ENCODE measurements at regions not wholly inside any gene's neighbourhood (a gene's known extent, or its start where the extent isn't known, plus 50 kb on each side); places are given as distances from the start of the nearest gene placed in this dataset.

DNA sequence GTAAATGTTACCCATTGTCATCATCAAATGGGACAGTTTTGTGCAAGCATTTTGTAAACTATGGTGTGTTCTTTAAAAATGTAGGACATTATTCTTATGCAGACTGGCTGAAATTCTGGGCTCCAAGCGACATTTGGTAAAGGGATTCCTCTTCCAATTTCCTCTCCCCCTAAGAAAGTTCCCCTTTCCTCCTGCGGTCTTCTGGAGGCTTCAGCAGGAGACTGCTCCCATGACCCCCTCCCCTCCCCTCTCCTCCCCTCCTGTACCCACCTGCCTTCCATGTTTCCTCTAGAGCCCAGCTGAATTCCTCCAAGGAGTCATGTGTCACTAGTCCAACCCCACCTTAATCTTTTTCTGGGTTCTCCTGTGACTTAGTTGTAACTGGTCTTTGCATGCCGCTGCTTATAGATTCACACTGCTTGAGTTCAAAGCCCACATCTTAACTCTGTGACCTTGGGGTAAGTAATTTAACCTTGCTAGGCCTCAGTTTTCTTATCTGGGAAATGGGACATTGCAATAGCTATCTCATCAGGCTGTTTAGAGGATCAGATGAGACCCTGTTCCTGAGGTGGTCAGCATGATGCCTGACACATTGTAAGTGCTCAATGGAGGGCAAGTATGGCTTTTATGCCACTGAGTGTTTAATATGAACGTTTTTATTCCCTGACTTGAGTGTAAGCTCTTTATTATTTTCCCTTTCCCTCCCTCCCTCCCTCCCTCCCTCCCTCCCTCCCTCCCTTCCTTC lies 69.9 kb upstream of the WDR26 start:
- DNase-seq (ENCODE audit: extremely low read depth in 1 of 2, low read depth in 1 of 2) = no peak

DNA sequence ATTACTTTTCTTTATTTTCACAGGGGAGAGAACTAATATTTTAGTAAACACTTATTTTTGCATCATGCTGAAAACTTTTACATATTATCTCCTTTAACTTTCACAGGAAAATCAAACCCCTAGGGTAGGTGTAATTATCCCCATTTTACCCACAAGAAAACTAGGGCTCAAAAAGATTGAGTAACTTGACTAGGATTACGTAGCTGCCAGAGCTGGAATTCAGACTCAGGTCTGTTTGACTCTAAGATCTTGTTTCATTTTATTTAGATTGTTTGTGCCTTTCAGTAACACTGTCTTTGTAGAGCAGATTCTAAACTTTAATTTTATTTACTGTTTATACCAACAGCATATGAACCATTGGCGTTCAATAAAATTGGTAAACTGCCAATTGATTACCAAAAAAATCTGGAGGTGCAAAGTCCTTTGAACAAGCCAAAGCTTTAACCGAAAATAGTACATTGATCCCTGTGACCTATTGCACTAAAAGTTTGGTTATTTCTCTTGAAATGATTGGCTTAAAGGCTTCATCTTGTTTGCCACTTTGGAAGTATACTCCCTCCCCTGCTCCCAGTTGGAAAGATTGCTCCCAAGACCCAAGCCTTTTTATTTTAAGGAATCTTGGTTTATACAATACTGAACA lies 71.0 kb upstream of the WDR26 start:
- DNase-seq (ENCODE audit: extremely low read depth in 1 of 2, low read depth in 1 of 2) = no peak

DNA sequence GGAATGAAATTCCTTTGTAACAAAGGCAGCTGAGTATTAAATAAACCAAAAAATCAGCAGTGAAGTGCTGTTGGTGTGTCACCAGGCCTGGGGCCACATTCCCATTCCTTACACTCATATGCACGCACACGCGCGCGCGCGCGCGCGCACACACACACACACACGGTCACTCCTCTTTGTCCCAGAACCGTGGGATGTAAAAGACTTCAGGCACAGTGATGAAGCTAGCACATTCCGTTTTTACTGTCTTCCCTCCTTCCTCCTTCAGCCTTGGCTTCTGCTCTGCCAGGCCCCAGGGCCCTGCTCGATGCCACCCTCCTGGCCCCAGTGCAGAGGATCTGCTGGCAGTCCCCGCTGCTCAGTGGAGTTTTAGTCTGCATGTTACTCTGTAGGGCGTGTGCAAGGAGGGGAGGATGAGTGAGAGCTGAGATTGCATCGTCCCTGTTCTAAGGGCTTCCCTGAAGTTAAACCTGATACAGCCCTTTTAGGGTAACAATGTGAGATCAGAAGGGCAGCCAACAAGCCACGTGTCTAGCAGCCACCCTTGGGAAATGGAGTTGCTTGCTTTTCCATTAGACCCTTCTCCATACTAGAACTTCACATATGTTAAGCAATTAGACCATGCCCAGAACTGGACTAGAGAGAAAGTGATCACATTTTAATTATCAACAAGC lies 71.7 kb upstream of the WDR26 start:
- no peak for DNase-seq (ENCODE audit: extremely low read depth in 1 of 2, low read depth in 1 of 2)

DNA sequence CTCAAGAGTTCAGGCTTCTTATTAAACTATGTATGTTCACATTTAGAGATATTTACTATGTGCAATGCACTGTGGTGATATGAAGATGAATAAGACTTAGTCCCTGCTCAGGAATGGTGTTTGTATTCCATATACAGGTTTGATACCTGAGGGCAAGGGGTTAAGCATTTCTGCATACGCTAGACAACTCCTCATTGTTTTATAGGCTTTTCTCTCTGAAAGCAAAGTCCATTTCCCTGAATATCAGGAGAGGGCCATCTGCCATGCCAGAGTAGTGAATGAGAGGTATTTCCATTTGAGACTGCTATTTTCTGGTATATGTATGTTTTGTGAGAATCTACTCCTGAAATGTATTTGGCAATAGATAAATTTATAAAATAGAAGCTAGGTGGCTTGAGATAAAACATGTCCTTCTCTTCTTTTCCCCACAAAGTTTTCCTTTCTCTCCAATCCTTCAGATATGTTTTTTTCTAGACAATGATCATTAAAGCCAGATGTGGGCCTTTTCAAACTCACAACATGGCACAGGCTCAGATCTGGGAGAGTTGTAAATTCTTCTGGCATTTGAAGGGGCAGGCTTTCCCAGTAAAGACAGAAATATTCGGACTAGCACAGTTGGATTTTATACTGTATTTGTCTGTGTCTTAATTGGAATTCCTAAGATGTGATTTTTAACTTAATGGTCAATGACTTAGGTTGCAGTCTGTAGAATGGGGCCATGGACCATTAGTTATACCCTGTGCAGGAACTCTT lies 73.3 kb upstream of the WDR26 start:
- DNase-seq (ENCODE audit: extremely low read depth in 1 of 2, low read depth in 1 of 2) = no peak

DNA sequence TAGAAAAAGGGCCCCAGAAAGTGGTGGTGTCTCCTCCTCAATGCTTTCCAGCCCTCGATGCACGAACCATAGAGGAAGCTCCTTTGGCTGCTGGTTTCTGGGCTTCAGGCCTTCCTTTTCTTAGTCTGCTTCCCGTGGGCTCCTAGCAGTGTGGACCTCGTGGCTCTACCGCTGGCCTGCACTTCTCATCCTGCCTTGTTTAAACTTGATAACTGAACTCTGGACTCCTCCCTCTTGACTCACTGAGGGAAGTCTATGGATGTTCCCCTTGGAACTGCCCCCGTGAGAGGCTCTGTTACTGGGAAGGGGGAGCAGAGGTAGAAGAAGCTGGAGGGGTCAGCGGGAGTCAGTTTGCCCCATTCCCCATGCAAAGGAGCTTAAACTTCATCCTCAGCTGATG lies 75.3 kb upstream of the WDR26 start:
- no peak for DNase-seq (ENCODE audit: extremely low read depth in 1 of 2, low read depth in 1 of 2)

DNA sequence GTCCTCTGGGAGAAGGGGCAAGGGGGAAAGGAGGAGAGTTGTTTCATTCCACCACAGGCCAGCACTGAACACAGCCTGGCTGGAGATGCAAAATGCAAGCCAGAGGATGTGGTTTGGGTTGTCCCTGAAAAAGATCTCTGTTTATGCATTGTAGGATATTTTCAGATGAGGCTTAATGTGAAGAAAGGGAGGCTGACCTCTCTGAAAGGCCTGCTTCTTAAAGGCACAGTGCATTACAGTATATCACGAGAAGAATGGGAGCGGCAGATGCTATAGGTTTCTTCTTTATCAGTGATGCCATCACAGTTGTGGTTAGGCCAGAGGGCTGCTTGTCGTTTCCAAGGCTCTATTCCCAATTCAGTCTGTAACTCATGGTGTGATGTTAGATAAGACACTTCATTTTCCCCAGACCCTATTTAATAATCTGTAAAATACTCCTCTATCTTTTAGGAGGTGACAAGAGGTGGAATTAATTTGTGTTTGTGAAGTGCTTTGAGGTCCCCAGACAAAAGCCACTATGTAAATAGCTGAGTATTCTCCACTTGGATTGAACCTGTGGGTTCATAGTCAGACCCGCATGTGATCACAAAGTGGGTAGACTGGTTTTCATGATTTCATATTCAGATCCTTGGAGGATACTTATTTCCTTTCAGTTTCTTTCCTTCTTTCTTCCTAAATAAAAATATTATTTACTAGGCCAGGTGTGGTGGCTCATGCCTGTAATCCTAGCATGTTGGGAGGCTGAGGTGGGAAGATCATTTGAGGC lies 76.5 kb upstream of the WDR26 start:
- DNase-seq (ENCODE audit: extremely low read depth in 1 of 2, low read depth in 1 of 2) = no peak

DNA sequence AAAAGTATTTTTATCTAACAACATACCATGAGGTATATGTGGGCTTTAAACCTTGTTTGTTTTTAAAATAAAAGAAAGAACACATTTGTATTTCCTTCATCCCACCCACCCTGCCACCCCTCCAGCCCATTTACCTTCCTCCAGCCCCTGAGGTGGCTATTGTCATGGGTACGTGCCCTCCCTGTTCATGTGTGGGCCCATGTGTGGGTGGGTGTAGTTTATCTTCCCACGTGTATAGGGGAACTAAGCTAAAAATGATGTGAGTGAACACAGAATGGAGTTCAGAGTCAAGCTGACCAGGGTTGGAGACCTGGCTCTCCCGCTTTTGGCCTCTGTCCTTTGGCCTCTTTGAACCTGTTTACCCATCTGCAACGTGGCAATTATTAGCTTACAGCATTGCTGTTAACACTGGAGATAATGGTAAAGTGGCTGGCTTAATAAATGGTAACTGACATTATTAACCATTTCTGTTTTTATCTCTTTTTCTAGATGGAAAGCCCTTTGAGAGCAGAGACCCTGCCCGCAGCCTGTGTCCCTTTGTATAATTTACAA lies 78.1 kb upstream of the WDR26 start:
- DNase-seq (ENCODE audit: extremely low read depth in 1 of 2, low read depth in 1 of 2) = no peak

DNA sequence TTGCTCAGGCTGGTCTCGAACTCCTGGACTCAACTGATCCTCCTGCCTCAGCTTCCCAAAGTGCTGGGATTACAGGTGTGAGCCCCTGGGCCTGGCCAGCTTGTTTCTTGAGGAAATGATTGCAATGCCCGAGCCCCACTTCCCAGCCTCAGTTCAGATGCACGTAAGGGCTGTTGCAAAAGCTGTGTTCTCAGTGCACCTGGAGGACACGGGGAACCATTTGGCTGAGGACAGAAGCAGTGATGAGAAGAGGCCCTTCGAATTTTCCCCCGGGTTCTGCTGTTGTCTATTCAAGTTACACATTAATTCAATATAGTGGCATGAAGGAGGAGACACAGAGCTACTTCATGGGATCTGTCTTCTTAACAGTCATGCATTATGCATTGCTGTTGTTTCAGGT lies 78.8 kb upstream of the WDR26 start:
- no peak for DNase-seq (ENCODE audit: extremely low read depth in 1 of 2, low read depth in 1 of 2)

DNA sequence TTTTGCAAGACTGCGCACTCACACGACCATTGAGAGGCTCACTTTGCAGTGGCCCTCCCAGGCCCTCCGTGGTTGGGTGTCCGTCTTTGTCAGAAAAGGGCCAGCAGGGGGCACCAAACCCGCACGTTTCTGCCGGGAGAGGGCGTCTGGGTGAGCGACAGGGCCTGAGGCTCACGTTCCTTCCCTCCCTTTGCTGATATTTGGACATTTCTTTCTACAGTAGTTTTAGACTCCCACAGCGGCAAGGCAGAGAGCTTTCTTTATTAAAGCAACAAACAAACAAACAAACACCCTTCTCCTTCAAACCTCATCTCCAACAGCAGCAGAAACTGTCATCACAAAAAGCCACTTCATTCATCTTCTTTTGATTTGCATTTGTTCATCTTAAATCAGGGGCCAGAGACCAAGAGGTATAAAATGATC lies 79.2 kb upstream of the WDR26 start:
- DNase-seq (ENCODE audit: extremely low read depth in 1 of 2, low read depth in 1 of 2) = peak; percentile 45 to 82

DNA sequence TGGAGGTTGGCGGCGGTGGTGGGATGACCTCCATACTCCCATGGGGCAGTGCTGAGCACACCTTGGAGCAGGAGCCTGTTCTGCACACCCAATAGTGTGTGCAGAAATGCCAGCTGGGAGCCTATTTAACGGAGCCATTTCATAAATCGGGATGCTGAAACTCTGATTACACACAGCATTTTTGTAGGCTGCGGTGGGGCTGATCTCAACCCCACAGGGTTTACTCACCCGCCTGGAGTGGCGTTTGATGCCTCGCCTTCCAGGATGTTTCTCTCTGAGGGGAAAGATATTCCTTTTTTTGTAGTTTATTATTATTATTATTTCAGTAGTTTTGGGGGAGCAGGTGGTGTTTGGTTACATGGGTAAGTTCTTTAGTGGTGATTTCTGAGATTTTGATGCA lies 82.6 kb upstream of the WDR26 start:
- no peak for DNase-seq (ENCODE audit: extremely low read depth in 1 of 2, low read depth in 1 of 2)

DNA sequence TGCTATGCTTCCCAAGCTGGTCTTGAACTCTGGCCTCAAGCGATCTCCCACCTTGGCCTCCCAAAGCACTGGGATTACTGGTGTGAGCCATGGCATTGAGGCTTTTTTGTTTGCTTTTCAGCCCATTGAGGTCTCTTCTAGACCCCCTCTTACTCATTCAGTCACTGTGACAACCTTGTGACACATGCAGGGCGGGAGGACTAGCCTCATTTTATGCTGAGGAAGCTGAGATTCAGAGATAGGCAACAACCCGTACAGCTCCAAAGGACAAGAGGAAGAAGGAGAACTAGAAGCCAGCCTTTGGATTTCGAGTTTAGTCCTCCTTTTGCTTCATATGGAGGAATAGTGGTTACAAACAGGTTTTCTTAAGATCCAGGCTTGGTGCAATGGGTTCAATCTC lies 83.9 kb upstream of the WDR26 start:
- no peak for DNase-seq (ENCODE audit: extremely low read depth in 1 of 2, low read depth in 1 of 2)

DNA sequence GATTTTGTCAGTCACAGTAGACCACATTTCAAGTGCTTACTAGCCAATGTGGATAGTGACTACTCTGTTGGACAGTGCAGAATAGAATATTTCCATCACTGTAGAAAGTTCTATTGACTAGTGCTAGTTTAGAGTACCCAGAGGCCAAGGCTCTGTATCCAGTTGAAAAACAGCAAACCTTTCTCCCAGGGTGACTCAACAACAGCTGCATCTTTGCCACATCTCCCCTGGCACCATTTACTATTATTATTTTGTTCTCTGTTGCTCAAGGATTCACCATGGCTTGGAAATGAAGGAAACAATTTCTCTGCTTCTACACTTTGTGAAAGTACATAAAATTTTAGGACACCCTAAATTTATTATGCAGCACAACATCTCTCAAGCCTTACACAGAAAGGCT lies 85.3 kb upstream of the WDR26 start:
- DNase-seq (ENCODE audit: extremely low read depth in 1 of 2, low read depth in 1 of 2) = no peak

DNA sequence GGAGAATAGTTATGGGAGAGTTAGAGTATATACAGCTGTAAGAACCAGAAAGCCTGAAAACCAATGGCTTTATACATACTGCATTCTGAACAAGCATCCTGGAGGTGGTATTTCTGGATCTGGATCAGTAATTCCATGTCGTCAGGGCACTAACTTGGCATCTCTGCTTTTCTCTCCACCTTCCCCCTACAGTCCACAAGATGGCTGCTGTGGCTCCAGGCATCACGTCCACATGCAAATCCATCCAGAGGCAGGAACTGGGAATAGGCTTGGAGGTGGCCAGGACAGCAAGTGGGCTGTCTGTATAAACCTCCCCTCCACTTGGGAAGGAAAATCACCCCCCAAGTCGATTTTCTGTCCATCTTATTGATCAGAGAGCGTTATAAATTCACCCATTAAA lies 86.2 kb upstream of the WDR26 start:
- no peak for DNase-seq (ENCODE audit: extremely low read depth in 1 of 2, low read depth in 1 of 2)

DNA sequence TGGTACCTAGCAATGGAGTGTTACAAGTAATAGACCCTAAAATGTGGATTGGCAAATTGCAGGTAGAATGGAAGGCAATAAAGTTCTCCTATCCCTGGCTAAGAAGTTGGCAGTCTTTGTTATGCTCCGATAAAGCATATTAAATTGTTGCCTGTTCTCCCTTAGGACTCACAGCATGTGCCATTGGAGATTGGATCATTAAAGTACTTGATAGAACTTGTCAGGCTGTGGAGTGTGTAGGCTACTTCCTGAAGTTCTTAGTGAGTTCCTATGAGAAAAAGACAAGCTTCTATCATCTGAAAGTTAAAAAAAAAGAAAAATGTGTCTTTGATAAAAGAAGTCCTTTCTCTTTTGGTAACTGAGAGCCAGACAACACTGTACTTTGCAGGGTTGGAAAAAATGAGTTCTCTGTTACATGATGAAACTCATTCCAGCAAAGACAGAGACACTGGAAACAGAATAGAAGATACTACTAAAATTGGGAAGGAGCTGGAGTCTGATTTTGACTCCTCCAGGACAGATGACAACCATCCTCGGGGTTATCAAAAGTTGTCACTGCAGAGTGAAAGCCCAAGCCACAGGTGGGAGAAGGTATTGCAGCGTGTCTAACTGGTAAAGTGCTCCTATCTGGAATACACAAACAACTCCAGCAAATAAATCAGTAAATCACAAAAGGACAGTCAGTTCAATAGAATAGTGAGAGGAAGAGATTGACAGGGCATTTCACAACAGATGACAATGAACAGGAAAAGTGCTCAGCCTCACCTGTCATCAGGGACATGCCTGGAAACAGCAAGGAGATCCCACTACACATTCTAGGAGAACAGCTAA lies 87.5 kb upstream of the WDR26 start:
- DNase-seq (ENCODE audit: extremely low read depth in 1 of 2, low read depth in 1 of 2) = no peak

DNA sequence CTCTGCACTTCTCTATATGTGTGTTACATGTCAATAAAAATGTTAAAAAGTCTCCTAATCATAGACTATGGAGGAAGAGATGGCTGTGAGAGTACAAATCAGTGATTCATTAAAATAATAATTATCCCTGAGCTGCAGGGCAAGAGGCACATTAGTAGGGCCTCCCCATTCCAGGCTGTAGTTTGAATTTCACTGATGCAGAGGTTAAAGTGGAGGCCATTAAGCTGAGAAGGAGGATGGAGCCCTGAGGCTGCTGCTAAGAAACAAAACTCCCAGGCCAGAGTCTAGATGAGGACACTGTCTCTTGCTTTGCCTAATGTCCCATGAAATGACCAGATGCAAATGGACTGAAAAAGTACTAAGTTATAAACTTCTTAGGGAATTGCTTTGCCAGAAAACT lies 89.1 kb upstream of the WDR26 start:
- DNase-seq (ENCODE audit: extremely low read depth in 1 of 2, low read depth in 1 of 2) = no peak

DNA sequence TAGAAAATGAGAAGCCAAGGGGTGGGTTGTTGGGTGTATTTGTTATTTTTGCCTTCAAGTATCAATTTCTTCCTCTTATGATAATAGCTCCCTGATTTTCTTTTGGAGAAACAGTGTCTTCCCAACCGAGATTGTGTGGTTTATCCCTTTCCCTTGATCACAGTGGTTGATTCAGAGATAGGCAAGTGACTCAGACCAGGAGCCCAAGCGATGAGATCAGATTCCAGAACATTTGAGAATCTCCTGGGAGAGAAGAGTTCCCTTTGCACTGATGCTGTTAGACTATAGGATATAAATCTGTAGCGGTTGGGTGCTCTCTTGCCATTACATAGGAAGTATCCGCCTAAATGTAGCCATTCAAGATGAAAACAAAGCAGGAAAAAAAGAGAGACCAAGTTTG lies 90.1 kb upstream of the WDR26 start:
- no peak for DNase-seq (ENCODE audit: extremely low read depth in 1 of 2, low read depth in 1 of 2)

DNA sequence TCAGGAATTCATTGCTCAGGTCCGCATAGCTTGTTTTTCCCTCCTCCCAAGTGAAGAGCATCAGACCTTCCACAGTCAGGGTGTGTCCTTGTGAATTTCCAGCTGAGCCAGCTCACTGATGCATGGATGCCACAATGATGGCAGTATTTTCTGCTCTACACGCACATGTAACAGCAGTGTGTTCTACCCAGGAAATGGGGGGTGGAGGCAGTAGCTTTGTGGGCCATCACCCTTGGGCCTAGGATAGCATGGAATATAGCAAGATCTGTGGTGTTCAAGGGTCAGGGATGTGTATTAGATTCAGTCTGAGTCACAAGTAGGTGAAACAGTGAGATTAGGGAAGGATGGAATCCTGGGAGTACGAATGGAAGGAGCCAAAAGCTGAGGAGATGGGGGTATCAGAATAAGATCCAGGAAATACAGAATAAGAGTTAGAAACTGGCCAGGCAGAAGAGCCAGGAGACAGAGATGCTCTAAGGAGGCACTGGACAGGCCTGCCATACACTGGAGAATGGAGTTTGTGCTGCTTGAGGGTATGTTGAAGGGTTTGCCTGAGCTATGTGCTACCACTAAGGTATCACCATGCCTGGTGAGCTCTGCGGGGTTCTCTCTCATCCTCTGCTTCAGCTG lies 90.6 kb upstream of the CNIH3 start:
- DNase-seq (ENCODE audit: extremely low read depth in 1 of 2, low read depth in 1 of 2) = no peak

DNA sequence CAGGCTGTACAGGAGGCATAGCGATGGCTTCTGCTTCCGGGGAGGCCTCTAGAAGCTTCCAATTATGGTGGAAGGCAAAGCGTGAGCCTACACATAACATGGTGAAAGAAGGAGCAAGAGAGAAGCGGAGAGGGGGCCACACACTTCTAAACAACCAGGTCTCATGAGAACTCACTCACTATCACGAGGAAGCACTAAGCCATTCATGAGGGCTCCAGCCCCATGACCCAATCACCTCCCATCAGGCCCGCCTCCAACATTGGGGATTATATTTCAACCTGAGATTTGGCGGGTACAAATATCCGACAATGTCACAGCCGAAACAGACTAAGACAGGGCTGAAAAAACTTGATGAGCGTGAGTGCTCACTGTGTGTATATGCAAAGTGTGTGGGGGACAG lies 89.3 kb upstream of the CNIH3 start:
- DNase-seq (ENCODE audit: extremely low read depth in 1 of 2, low read depth in 1 of 2) = no peak

DNA sequence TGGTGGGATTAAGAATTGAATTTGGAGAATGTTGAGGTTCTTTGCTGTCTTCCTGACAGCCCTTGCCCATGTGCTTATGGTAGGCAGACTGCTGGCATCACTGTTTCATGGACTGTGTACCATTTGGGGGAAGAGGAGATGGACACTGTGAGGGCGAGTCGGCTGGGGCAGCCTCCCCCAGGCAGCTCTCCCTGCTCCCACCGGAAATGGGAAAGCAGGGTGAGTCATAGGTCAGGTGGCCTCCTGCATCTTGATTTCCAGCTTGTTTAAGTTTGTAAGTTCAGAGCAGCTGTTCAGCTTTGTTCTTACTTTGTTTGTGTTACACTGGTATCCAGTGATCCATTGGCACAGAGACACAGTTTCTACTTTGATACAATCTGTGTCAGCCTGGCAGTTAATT lies 87.2 kb upstream of the CNIH3 start:
- DNase-seq (ENCODE audit: extremely low read depth in 1 of 2, low read depth in 1 of 2) = no peak

All from activated CD8-positive, alpha-beta memory T cell treated with anti-CD3 and anti-CD28 coated beads for 1 hour (primary cell).